ENCODE measurements at regions not wholly inside any gene's neighbourhood (a gene's known extent, or its start where the extent isn't known, plus 50 kb on each side); places are given as distances from the start of the nearest gene placed in this dataset.
A peak's percentile ranks its signal among the peaks of the same experiment; 100 is the strongest.

DNA sequence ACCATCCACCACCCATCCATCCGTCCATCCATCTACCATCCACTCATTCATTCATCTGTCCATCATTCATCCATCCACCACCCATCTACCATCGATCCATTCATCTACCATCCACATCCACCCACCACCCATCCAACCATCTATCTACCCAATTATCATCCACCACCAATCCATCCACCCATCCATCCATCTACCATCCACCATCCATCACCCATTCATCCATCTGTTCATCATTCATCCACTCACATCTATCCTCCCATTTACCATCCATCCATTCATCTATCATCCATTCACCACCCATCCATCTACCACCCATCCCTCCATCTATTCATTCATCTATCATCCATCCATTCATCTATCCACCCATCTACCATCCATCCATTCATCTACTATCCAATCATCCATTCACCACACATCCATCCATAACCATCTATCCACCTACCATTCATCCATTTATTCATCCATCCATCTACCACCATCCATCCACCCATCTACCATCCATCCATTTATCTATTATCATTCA is 188.8 kb downstream of the JCAD start:
- TF ChIP-seq POLR2A (IDR thresholded peaks at IDR 0.05) (no peak), CTCF (IDR thresholded peaks at IDR 0.05) (no peak)
- DNase-seq (no peak), ATAC-seq (no peak)
- intact Hi-C loops (cut with DNase I): no loop called here
- H3K36me3 ChIP-seq (replicated peaks in 1 of 2; ENCODE audit: insufficient read depth in 1 of 2, low read depth in 2 of 2): no peaks in the 10 kb centered on the region
- no peak overlapping the region for H3K27ac ChIP-seq
- H3K27me3 ChIP-seq: no peaks in the 10 kb centered on the region
- H3K4me1 ChIP-seq: no peaks in the 10 kb centered on the region
- WGBS, 2 donors: 82 to 87% methylated on average over 2 of the region's 2 CpGs
- no peak overlapping the region for H3K4me3 ChIP-seq
- no peaks in the 10 kb centered on the region for H3K9me3 ChIP-seq

- Histone ChIP-seq H3K27ac (no peak overlapping the region), H3K27me3 (no peaks in the 10 kb centered on the region), H3K9me3 (no peaks in the 10 kb centered on the region), H3K36me3 (replicated peaks in 1 of 2; ENCODE audit: insufficient read depth in 1 of 2, low read depth in 2 of 2) (no peaks in the 10 kb centered on the region), H3K4me3 (no peak overlapping the region), H3K4me1 (no peaks in the 10 kb centered on the region)
- ATAC-seq (no peak), DNase-seq (no peak)
- 86 to 87% methylated on average over 6 of the region's 6 CpGs for WGBS, 2 donors
- intact Hi-C loops (cut with DNase I): no loop called here
- TF ChIP-seq POLR2A (IDR thresholded peaks at IDR 0.05) (no peak), CTCF (IDR thresholded peaks at IDR 0.05) (no peak)
Measured at GRCh38 chr10:29869593-29869992, 189.8 kb downstream of the JCAD start.

GRCh38 chr10:29866356-29866755 is 193.0 kb downstream of the JCAD start:
- Histone ChIP-seq H3K9me3 (no peaks in the 10 kb centered on the region), H3K36me3 (replicated peaks in 1 of 2; ENCODE audit: insufficient read depth in 1 of 2, low read depth in 2 of 2) (no peaks in the 10 kb centered on the region), H3K4me3 (no peak overlapping the region), H3K4me1 (no peaks in the 10 kb centered on the region), H3K27ac (peak overlapping the region in 3 of 4 donors; percentile 21 to 60 (median 47)), H3K27me3 (no peaks in the 10 kb centered on the region)
- no peak for TF ChIP-seq CTCF (IDR thresholded peaks at IDR 0.05)
- no peak for TF ChIP-seq POLR2A (IDR thresholded peaks at IDR 0.05)
- 96 to 97% methylated on average over 2 of the region's 2 CpGs for WGBS, 2 donors
- intact Hi-C loops (cut with DNase I): no loop called here
- ATAC-seq (no peak), DNase-seq (no peak)

GRCh38 chr10:29865700-29866355 is 193.6 kb downstream of the JCAD start:
- Histone ChIP-seq H3K36me3 (replicated peaks in 1 of 2; ENCODE audit: insufficient read depth in 1 of 2, low read depth in 2 of 2) (no peaks in the 10 kb centered on the region), H3K4me3 (no peak overlapping the region), H3K27me3 (no peaks in the 10 kb centered on the region), H3K9me3 (no peaks in the 10 kb centered on the region), H3K4me1 (no peaks in the 10 kb centered on the region), H3K27ac (peak overlapping the region in 3 of 4 donors; percentile 21 to 60 (median 47))
- ATAC-seq (peak; percentile 69), DNase-seq (no peak)
- 52 to 65% methylated on average over 6 of the region's 6 CpGs for WGBS, 2 donors
- intact Hi-C loops (cut with DNase I): no loop called here
- TF ChIP-seq POLR2A (IDR thresholded peaks at IDR 0.05) (no peak), CTCF (IDR thresholded peaks at IDR 0.05) (no peak)
